ENCODE measurements at regions not wholly inside any gene's neighbourhood (a gene's known extent, or its start where the extent isn't known, plus 50 kb on each side); places are given as distances from the start of the nearest gene placed in this dataset.
"Not testable (repeated sequence)": the region's sequence is repeated elsewhere in the genome, so short reads cannot be mapped to it uniquely, and the experiment has no call there.

GRCh38 chr9:31916591-31917241 lies 467.7 kb upstream of the ACO1 start:
- FAIRE-seq (no peak), DNase-seq (ENCODE audit: insufficient read length, low spot score) (no peak)

DNA sequence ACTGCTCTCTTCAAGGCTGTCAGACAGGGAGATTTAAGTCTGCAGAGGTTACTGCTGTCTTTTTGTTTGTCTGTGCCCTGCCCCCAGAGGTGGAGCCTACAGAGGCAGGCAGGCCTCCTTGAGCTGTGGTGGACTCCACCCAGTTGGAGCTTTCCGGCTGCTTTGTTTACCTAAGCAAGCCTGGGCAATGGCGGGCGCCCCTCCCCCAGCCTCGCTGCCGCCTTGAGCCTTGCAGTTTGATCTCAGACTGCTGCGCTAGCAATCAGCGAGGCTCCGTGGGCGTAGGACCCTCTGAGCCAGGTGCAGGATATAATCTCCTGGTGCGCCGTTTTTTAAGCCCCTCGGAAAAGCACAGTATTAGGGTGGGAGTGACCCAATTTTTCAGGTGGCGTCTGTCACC lies 446.7 kb upstream of the ACO1 start:
- not testable (repeated sequence) for FAIRE-seq; DNase-seq (ENCODE audit: insufficient read length, low spot score)

DNA sequence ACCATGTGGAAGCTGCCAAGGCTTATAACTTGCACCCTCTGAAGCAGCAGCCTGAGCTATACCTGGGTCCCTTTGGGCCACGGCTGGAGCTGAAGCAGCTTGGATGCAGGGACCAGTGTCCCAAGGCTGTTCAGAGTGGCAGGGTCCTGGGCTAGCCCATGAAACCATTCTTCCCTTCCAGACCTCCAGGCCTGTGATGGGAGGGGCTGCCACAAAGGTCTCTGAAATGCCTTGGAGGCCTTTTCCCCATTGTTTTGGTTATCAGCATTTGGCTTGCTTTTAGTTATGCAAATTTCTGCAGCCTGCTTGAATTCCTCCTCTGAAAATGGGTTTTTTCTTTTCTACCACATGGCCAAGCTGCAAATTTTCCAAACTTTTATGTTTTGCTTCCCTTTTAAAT lies 433.7 kb upstream of the ACO1 start:
- FAIRE-seq (no peak), DNase-seq (ENCODE audit: insufficient read length, low spot score) (no peak)

DNA sequence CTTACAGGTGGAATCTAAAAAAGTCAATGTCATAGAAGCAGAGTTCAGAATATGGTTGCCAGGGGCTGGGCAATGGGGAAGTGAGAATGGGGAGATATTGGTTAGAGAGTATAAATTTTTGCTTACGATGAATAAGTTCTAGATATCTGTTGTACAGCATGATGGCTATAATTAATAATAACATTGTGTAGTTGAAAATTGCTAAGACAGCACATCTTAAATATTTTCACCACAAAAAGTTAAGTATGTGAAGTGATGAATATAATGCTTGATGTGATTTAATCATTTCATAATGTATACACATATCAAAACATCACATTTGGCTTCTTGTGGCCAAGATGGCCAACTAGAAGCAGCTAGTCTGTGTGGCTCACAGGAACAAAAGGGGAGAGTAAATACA lies 425.9 kb upstream of the ACO1 start:
- FAIRE-seq (no peak), DNase-seq (ENCODE audit: insufficient read length, low spot score) (no peak)

DNA sequence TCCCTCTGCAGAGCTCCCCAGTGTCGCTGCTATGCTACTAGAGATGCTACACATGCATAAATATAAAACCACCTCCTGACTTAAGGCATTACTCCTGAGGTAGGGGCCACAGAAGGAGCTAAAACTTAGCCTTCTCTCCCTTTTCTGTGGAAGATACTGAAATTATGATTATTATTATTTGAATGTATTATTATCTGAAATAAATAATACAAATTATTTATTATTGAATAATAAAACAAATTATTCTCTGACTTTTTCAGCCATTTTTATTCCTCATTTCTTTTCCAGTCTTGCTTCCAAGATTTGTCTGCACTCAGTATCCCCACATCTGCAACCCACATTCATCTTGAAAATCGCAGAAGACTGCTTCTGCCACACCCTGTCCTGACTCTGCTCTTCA lies 414.9 kb upstream of the ACO1 start:
- FAIRE-seq (no peak), DNase-seq (ENCODE audit: insufficient read length, low spot score) (no peak)

DNA sequence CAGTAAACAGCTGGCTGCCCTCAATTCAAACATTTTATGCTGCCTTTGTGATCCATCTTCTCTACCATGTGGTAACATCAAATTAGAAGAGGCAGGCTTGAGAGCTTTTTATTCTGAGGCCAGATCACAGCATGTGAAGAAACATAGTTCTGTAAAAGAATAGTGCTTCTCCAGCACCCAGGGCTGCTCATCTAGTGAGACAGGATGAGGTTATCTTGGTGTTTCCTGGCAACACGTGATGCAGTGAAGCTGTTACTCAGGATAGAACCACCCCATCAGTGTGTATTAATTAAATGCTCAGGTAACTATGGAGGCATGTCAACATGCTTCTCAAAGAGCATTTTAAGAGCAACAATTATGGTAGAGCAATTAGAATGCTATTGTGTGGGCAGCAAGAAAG lies 400.5 kb upstream of the ACO1 start:
- DNase-seq (ENCODE audit: insufficient read length, low spot score) (no peak), FAIRE-seq (no peak)

DNA sequence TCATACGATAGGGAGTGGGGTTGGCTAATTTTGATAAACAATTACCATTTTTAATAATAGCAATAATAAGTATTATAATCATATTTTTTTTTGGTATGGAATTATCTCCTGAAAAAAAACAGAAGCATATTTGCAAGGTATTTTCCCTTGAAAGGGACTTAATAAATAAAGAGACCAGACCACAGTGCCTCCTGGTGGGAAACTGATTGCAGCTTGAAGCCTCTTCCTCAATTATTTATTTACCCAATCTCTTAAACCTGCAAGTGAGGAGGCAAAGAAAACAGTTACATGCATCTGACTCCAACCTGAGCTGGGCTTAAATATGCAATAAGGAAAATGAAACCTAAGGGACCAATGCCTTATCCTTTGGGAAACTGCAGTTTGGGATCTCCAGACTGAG lies 388.1 kb upstream of the ACO1 start:
- DNase-seq (ENCODE audit: insufficient read length, low spot score) (no peak), FAIRE-seq (no peak)

DNA sequence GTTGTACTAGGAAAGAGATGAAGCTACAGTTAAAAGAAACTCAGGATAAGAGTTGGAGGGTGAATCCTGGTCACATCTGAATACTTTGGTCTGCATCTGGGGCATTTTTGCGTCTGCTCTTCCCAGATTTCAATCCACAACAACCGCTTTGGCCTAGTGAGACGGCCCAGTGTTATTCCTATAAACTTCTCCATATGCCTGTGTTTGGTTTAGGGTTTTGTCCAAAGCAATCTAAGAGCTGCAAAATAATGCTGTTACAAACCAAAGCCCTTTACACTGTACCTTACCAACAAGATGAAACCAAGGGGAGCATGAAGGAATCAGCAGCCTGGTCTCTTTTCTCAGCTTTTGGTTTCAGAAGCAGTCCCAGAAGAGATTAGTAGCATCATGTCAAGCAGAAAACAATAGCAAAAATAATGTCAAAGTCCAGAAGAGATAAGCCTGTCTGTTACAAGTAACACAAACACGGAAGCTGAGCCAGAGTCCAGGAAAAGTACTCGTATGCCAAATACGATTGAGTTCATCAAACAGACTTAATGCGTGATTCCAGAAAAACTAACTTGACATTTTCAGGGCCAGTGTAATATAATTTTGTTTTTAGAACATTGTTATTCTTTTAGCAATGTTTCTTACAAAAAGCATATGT lies 379.9 kb upstream of the ACO1 start:
- no peak for FAIRE-seq
- no peak for DNase-seq (ENCODE audit: insufficient read length, low spot score)

- FAIRE-seq = no peak
- DNase-seq (ENCODE audit: insufficient read length, low spot score) = no peak
Observed at GRCh38 chr9:32010322-32010721, 374.1 kb upstream of the ACO1 start.

DNA sequence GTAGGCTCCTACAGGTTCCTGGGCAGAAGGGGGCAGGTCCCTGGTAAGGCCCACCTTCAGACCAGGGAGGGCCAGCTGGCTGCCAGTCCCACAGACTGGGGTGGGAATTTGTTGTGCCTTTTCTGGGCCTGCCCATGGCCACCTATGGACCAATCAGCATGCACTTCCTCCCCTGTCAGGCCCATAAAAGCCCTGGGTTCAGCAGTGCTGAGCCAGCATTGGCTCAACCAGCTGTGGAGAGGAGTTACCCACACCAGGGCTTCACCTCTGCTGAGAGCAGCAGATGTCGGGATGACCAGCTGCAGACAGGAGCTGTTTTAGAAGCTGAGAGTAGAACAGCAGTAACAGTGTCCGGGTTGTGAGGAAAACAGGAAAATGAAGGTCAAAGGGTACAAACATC lies 373.4 kb upstream of the ACO1 start:
- FAIRE-seq = no peak
- DNase-seq (ENCODE audit: insufficient read length, low spot score) = no peak

DNA sequence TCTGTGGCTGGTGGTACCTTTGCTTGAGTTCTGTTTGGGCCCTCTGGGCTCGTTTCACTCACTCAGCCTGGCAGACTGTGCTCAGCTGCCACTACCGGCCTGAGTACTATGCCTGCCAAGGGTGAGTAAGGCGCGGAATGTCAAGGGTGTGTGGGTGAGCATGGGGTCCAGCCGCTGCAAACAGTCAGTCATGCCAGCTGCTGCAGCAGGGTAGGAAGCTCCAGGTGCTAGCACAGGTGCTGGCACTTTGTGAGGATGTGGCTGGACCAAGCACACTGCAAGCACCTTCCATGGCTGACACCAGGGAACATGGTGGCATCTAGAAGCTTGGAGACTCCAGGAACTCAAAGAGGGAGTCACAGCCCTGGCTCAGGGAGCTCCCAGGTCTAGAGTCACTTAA lies 368.6 kb upstream of the ACO1 start:
- FAIRE-seq (no peak), DNase-seq (ENCODE audit: insufficient read length, low spot score) (no peak)

GRCh38 chr9:32045513-32045912 lies 338.9 kb upstream of the ACO1 start:
- no peak for FAIRE-seq
- no peak for DNase-seq (ENCODE audit: insufficient read length, low spot score)

DNA sequence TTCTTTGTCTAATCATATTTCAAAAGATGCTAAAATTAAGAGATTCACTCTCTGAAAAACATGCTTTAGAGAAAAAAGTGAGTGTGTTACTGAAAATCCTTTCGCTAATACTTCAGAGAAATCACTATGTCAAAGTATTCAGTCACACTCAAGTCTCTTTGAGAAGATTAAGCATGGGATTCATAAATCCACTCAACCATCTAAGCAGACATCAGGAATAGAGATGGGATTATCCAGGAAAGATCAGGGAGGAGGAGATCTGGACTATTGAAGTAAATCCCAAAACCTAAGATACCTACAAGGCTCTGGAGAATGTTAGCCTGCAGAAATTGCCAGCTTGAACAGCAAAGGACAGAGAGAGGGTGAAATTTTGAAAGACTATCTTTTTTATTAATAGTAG lies 317.2 kb upstream of the ACO1 start:
- no peak for DNase-seq (ENCODE audit: insufficient read length, low spot score)
- no peak for FAIRE-seq

- FAIRE-seq (no peak), DNase-seq (ENCODE audit: insufficient read length, low spot score) (no peak)
Observed at GRCh38 chr9:32069169-32069813, 315.2 kb upstream of the ACO1 start.

- DNase-seq (ENCODE audit: insufficient read length, low spot score) (no peak), FAIRE-seq (no peak)
Observed at GRCh38 chr9:32069969-32070368, 314.5 kb upstream of the ACO1 start.

GRCh38 chr9:32072570-32072969 lies 311.9 kb upstream of the ACO1 start:
- DNase-seq (ENCODE audit: insufficient read length, low spot score) = no peak
- no peak for FAIRE-seq

DNA sequence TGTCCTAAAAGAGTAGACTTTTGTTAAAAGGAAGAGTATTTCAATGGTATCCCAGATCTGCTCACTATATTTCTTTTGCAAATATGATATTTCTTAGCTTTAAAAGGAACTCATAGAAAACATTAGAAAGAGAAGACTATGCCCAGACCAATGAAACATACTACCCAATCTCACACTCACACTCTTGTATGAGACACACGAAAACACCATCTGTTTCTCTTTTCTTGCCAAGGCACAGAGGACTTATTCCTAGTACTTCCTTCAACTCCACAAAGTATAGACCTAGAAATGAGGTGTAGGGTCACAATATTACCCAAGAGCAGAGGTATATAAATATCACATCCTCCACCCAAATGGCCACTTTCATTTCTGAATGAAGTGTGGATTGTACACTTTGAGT lies 292.4 kb upstream of the ACO1 start:
- no peak for DNase-seq (ENCODE audit: insufficient read length, low spot score)
- no peak for FAIRE-seq

- FAIRE-seq (no peak), DNase-seq (ENCODE audit: insufficient read length, low spot score) (no peak)
Observed at GRCh38 chr9:32117291-32117690, 267.2 kb upstream of the ACO1 start.

GRCh38 chr9:32128546-32128945 lies 255.9 kb upstream of the ACO1 start:
- DNase-seq (ENCODE audit: insufficient read length, low spot score) (no peak), FAIRE-seq (no peak)

- DNase-seq (ENCODE audit: insufficient read length, low spot score); FAIRE-seq: not testable (repeated sequence)
Observed at GRCh38 chr9:32130709-32131108, 253.7 kb upstream of the ACO1 start.

- DNase-seq (ENCODE audit: insufficient read length, low spot score) (no peak), FAIRE-seq (no peak)
Observed at GRCh38 chr9:32136700-32137339, 247.6 kb upstream of the ACO1 start.

DNA sequence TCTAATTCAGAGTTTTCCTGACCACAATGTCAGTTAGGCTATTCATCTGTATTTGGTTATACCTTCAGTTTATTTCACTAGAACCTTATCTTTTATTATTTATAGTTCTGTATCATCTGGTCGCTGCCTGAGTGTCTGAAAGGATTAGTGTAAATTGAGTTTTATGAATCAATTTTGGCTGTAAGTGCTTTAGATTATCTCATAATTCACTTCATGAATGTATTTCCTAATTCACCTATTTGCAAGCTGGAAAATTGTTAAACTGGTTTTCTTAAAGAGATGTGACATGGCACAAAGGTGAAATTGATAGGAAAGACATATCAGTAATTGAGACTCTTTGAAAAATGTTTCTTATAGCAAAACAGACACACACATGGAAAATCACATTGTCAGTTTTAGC lies 242.4 kb upstream of the ACO1 start:
- DNase-seq (ENCODE audit: insufficient read length, low spot score) (no peak), FAIRE-seq (no peak)

Measured in HTR-8/SVneo (cell line).